ENCODE measurements at regions not wholly inside any gene's neighbourhood (a gene's known extent, or its start where the extent isn't known, plus 50 kb on each side); places are given as distances from the start of the nearest gene placed in this dataset.
"Not testable (repeated sequence)": the region's sequence is repeated elsewhere in the genome, so short reads cannot be mapped to it uniquely, and the experiment has no call there.

DNA sequence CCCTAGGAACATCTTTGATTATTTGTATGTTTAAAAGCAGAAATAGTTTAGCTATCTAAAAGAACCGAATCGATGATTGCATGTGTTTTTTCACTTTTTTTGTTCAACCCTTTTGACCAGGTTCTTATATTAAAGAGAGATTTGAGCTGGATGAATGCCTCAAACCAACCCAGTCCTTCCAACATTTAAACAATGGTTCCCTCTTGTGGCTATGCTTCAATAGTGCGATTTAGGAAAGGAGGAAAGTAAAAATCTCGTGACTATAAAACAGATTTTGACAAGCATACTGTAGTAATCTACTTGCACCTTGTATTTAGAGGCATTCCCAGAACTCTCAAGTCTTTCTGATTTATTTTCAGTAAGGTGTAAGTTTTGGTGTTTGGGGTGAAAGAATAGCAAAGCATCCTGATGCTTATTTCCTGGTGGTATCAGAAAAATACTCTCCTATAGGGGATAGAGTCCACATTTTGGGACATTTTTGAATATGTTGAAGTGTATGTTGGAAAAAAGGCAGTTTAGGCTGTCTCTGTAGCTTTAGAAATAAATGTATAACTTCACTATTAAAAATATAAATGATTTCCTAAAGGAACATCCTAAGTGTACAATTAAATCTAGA is 159.6 kb upstream of the KCNH8 start:
- peak; percentile 12 for DNase-seq (ENCODE audit: low read depth, low spot score)

DNA sequence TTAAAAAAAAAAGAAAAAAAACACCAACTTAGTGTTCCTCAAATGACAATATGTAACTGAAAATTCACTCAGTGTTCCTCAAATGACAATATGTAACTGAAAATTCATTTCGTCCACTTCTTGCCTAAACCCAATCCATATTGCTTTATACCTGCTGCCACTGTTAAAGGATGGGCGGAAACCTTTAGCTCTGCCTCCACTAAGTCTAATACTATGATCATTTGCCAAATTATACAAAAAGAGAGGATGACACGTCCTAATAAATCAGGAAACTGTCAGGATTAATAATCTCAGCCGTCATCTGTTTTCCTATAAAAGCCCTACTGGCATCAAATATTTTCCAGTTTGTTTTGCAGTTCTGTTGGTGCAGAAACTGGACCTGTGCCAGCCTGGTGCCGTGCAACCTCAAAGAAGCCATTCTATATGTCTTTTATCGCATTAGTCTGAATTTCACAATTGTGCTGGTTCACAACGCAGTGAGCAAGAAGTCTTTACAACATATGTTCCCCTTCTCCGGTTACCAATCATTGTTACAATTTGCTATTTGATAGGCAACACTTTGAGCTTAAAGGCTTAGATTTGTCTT is 160.4 kb upstream of the KCNH8 start:
- DNase-seq (ENCODE audit: low read depth, low spot score) = no peak

DNA sequence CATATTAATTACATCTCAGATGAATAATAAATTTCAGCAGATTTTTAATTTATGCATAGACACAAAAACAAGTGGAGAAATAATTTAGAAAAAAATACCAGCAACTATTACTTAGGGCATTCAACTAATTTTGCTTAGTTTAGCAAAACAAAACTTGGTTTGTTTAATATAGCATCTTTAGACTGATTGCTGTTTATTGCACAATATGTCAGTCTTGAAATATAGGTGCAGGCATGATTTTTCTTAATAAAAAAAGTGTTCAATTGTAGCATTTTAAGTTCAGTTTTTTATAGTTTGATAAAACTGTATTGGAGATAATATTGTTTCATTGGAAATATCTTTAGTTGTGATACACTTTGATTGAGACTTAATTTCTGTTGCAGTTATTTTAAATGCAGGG is 161.2 kb upstream of the KCNH8 start:
- DNase-seq (ENCODE audit: low read depth, low spot score) = no peak

DNA sequence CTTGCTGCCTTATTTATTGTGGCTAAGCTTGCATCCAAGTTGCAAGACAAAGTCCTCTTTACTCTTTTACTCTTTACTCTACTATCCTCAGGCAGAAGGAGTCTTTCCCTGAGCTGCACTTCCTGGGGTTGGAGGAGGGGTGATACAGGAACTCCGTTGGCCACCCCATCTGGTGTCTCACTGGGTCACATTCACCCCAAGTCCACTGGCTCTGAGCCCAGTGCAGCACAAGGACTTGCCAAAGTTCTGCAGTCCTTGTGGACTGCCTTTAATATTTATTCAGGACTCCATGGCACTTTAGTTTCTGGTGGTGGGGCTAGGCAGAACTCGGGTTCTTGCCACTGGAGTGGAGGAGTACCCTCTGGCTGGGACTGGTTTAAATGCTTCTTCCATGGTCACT is 165.4 kb upstream of the KCNH8 start:
- no peak for DNase-seq (ENCODE audit: low read depth, low spot score)

DNA sequence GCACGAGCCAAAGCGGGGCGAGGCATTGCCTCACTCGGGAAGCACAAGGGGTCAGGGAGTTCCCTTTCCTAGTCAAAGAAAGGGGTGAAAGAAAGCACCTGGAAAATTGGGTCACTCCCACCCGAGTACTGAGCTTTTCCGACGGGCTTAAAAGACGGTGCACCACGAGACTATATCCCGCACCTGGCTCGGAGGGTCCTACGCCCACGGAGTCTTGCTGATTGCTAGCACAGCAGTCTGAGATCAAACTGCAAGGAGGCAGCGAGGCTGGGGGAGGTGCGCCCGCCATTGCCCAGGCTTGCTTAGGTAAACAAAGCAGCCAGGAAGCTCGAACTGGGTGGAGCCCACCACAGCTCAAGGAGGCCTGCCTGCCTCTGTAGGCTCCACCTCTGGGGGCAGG is 172.2 kb upstream of the KCNH8 start:
- DNase-seq (ENCODE audit: low read depth, low spot score) = not testable (repeated sequence)

DNA sequence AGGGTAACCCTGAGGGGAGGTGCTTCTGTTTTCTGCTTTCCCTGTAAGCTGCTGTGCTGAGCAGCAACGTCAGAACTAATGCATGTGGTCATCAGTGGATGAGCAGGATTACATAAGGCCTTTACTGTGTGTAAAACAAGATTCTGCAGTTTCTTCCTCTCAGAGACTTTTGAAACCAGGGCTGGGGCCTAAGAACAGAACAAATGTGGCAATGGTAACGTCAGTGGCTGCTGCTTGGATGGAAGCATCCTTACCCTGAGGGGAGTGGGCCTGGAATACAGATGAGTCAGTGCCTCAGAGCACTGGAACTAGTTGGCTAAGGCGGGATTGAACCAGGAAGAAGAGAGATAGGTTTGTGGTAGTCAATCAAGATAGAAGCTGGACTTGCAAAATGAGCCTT is 180.2 kb upstream of the KCNH8 start:
- DNase-seq (ENCODE audit: low read depth, low spot score) = no peak

DNA sequence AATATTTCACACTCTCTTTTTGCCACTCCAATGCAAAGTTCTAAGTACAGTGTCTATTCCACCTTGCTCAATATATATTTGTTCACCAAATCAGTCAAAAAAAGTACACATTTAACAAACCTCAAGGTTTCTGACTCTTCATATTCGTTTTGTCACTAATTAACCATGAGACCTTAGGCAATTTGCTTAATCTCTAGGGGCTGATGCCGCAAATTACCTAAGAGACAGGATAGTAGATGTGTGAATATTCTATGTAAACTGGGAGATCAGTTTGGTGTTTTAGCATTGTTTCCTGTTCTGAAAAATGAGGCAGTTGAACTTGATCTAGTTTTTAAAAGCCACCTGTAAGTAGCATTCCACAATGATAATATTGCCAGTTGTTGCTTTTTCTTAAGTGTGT is 182.5 kb upstream of the KCNH8 start:
- DNase-seq (ENCODE audit: low read depth, low spot score) = no peak

DNA sequence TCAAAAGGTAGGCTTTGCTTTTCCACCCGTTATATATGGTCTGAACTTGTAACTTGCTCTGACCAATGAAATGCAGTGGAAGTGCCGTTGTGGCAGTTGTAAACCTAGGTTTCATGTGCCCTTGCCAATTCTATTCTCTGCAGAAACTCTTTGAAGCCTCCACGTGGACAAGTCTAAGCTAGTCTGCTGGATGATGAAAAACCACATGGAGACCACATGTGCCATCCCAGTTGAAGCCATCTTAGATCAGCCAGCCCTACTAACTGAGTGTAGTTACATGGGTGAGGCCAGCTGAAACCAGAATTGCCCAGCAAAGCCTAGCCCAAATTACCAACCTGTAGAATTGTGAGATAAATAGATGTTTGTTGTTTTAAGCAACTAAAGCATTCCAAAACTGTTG is 183.7 kb upstream of the KCNH8 start:
- DNase-seq (ENCODE audit: low read depth, low spot score) = no peak

DNA sequence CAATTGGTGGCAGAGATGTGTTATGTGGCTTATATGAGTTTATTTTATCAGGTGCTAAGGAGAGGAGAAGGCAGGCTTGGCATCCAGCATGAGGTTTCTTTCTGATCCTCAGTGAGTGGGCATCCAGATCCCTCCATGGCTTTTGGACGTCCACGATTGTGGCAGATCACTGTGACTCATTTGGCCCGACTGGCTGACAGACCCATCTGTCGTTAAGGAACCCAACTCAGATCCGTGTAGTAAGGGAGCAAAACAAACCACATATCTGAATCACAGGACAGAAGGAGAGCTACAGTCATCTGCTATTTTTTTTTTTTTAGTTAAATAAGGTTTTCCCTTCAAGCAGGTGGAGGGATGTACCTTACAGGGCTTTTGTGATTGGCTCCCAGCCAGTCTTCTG is 197.0 kb upstream of the KCNH8 start:
- no peak for DNase-seq (ENCODE audit: low read depth, low spot score)

DNA sequence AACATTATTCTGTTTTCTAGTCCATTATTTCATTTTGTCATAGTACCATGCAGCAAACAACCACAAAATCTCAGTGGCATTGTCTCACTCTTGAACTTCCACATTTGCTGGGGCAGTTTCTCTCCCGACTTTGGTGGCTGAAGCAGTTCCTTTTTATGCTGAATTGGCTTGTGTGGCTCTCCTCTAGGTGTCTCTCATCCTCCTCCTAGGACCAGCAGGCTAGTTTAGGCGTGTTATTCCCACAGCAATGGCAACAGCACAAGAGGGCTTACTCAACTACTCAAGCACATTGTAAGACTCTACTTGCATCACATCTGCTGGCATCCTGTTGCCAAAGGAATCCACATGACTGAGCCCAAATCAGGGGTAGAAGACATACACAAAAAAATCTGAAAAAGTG is 201.8 kb upstream of the KCNH8 start:
- peak; percentile 59 for DNase-seq (ENCODE audit: low read depth, low spot score)

DNA sequence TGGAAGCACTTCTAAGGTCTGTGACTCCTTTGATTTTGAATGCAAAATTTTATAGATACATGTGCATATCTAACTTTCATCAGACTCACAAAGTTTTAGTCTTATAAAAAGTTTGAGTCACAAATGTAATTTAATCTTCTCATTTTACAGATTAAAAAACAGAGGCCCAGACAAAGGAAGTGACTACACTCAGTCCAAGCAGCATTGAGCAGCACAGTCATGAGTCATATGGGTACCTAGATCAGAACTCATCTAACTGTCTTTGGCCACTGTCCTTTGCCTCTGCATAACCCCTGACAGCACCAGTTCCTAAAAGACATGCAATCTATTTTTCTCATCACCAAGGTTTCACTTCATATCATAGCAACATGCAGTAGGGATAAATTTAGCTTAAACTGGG is 210.7 kb upstream of the KCNH8 start:
- no peak for DNase-seq (ENCODE audit: low read depth, low spot score)

DNA sequence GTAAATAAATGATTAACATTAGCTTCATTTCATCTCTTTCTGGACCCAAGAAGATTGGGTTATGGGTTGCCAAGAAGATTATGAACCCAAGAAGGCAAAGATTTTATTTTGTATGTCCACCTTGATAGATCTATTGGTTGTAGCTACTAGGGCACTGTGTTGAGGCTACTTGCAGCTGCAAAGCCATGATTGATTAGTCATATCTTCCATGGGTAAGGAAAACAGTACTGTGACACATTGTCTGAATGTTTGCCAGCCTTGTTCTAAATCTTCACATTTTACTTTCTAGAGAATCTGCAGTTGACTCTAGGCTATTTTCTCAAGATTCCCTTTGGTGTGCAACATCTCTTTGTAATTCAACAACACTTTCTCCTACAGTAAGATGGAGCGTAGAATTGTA is 229.2 kb upstream of the KCNH8 start:
- no peak for DNase-seq (ENCODE audit: low read depth, low spot score)

DNA sequence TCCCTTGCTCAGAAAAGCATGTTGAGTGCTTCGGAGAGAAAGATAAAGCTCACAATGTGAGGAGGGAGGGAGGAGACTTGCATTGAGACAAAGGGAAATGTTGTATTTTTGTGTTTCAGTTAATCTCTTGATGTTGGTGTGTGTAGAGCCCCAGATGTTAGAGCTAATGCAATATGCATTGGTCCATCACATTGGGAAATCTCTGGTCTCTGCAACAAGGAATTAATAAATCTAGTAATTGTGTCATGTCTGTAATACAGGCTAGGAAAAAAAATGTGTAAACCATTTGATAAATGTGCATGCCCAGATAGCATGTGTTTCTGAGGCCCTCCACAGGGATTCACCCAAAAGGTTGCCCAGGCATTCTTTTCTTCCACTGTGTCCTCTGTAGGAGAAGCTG is 230.4 kb upstream of the KCNH8 start:
- DNase-seq (ENCODE audit: low read depth, low spot score) = no peak

DNA sequence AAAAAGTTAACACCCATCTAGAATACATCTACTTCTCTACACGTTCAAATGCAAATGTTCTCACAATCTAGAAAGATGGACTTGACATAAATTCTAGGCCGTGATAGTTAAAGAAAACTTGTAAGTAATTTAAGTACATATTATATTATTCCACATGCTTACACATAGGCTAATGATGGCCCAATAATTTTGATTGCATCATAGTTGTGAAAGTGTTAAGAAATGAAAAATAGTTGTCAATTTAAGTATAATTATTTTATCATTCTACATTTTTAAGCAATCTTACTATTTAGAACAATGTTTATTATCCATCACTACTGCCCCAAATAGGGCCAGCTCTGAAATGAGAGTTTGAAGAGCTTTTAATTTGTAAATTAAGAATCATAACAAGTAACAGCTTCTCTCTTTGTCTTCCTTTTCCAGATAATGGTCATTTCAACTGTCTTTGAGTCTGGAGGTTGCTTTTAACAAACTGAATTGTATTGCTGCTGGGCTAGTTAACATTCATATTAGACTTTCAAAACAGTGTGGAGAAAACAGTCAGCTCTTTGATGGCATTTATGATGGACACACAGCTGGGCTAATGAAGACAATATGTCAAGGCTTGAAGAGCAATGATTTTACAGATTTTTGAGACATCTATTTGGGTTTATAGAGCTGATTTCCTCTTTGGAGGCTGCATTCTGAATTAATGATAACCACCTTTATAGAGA is 246.1 kb upstream of the KCNH8 start:
- DNase-seq (ENCODE audit: low read depth, low spot score) = no peak

DNA sequence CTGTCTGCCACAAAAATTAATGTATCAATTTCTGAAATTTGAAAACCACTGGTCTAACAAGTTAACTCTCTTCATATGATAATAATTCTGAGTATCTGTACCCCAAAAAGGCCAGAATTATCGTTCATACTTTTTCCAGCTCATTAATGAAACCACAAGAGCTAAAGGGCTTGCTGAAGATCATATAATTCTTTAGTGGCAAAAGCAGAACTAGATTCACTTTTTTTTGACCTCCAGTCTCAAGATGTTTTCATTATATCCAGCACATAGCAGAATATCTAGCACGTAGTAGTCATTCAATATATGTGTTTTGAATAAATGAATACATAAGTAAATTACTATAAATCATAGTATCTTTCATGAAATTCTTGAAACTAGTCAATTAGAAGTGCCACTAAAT is 246.7 kb upstream of the KCNH8 start:
- no peak for DNase-seq (ENCODE audit: low read depth, low spot score)

DNA sequence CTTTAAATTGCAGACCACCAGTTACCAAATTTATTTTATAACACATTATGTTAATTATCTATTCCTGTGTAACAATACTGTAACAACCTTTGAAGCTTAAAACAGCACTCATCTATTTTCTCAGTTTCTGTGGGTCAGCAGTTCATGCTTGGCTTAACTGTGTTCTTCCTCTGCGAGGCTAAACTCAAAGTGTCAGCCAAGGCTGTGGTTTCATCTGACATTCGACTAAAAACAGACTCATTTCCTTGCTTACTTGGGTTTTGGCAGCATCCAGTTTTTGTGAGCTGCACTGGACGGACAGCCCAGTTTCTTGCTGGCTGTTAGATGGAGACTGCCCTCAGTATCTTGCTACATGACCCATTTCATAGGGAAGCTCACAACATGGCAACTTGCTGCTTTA is 247.3 kb upstream of the KCNH8 start:
- DNase-seq (ENCODE audit: low read depth, low spot score) = no peak

DNA sequence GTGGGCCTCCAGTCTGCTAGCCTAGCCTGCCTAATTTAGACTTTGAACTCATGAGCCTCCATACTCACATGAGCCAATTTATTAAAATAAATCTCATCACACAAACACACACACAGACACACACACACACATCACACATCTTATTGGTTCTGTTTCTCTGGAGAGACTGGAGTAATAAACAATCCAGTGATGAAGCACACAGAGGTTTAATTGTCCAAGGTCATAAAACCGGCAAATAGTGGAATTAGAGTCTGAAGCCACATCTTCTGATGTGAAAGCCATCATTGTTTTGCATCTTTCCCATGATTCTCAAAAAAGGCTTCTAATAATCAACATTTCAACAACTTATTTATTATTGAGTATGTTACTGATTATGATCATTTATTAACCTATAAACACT is 249.4 kb upstream of the KCNH8 start:
- DNase-seq (ENCODE audit: low read depth, low spot score) = no peak

DNA sequence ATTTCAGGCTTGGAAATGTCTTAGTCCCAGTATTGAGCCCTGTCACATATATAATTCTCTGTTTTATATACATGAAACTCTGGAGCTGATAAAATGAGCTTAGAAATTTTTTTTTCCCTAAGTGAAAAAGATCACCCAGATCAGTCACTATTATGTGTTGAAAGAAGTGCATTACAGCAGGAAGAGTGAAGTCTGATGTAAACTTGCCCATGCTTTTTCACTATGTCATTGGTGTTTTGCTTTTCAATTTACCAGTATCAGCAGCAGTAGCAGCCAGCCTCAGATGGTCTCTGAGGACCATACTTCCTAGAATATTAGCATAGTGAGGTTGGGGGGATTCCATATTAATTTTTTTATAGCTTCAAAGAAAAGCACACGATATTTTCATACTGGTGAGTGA is 255.6 kb upstream of the KCNH8 start:
- DNase-seq (ENCODE audit: low read depth, low spot score) = no peak

DNA sequence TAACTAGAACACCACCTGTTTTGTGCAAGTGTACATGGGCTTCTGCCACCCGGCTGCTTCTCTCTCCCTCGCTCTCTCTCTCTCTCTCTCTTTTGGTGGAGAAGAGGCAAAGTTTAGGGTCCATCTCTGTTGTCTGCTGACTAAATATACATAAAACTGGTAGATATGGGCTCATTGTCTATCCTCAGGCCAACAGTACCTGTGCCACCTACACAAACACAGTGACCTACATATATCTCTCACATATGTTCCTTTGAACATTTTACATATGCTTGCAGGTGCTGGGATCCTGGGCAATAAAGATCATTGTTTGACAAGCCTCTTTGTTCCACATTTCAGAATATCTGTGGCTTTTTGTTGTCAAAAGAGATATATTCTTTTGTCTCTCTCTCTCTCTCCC is 256.3 kb upstream of the KCNH8 start:
- no peak for DNase-seq (ENCODE audit: low read depth, low spot score)

DNA sequence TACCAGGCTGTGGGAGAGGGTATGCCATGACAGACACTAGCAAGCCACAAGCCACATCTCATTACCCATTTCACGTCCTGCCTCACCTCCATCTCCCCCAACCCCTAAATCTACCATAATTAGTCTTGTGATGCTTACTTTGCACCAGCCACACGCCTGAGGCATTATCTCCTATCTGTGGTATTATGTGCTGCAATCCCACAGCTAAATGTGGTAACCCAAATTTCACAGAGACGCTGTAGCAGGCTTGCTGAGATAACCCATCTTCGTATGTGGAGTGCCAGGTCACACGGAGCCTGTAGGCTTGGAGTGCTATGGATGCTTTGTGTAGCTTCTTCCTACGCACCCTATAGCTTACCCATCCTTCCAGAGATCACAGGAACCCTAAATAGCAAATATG is 256.7 kb upstream of the KCNH8 start:
- no peak for DNase-seq (ENCODE audit: low read depth, low spot score)

DNA sequence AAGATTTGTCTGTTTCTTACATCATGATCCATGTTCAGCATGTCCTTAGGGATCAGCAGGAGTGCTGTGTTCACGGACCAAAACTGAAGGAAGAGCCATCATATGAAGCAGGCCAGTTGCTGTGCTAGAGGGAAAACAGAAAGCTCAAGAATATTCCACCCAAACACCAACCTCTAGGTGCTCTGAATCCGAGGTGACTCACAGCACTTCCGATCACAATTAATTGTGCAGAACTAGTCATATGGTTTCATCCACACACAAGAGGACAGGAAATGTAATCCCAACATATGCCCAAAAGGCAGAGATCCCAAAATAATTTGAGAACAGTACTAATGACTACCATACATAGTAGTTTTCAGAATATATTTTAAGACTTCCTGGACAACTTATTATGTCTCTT is 257.9 kb upstream of the KCNH8 start:
- DNase-seq (ENCODE audit: low read depth, low spot score) = no peak

DNA sequence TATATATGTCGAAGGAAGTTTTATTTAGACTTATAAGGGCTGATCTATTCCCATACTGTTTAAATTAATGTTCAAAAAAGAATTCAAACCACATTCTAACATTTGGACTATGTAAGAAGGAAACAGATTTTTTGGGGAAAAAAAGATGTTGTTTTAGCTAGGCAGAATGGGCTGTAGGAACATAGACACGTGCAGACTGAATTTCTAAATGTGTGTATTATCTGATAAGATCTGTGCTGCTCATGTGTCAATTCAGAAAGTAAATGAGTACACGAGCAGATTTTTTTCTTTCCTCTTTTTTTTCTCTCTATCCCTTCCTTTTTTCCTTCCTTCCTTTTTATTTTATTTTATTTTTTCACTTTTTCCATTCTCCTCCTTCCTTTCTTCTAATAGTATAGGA is 259.5 kb upstream of the KCNH8 start:
- no peak for DNase-seq (ENCODE audit: low read depth, low spot score)

DNA sequence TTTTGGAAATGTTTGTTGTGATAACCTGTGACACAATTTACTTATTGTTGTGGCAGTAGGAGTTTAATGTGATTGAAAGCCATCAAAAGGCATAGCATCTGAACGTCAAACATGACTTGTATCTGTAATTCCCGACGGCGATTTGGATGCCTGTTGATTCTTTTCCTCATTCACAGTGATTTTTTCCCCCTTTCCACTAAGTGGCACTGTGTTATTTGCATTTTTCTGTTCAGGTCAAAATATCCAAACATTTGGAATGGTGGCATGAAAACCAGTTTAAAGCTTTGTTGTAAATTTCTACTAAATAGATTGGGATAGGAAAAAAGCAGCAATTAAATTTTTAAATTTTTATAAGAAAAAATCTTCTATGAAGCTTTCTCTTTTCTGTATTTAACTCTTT is 259.9 kb upstream of the KCNH8 start:
- DNase-seq (ENCODE audit: low read depth, low spot score) = no peak

DNA sequence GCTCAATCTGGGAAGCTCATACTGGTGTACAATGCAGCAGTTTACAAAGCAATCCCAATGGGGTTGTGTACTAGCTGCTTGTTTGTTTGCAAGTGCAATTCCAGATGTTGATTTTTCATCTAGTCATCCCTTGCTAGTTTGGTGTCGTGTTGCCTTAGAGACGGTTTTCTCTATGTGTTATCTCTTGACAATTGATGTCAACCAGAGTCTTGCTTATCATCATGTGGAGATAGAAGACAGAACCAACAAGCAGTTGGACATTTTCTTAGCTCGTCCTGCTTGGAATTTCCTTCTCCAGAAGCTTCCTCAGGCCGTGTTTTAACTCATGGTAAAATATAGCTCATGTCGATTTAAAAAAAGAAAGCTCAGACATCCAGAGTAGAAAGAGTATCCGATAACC is 262.0 kb upstream of the KCNH8 start:
- DNase-seq (ENCODE audit: low read depth, low spot score) = no peak
